Neuronal stem cell (in vitro differentiated cells): ENCODE measurements at regions not wholly inside any gene's neighbourhood (a gene's known extent, or its start where the extent isn't known, plus 50 kb on each side); places are given as distances from the start of the nearest gene placed in this dataset.

Experiments used
- DNase-seq: peaks from one replicate; pipeline ENCODE4 v3.0.0-alpha.2; 2013; ENCODE audit warnings: low spot score
- H2AFZ ChIP-seq: one replicate; pipeline ENCODE4 v1.6.1; 2013; ENCODE audit warnings: mild to moderate bottlenecking, low read length, inconsistent platforms
- H2AK5ac ChIP-seq: 2 replicates; pipeline ENCODE4 v1.6.1; 2013; ENCODE audit warnings: low read depth, mild to moderate bottlenecking, inconsistent platforms, low read length, moderate library complexity, mixed read lengths
- H2BK120ac ChIP-seq: 2 replicates; pipeline ENCODE4 v1.6.1; 2013; ENCODE audit warnings: low read depth, mild to moderate bottlenecking, inconsistent platforms, low read length, moderate library complexity, mixed read lengths
- H2BK12ac ChIP-seq: one replicate; pipeline ENCODE4 v1.6.1; 2013; ENCODE audit warnings: low read length, inconsistent platforms
- H2BK15ac ChIP-seq: 2 replicates; pipeline ENCODE4 v1.6.1; 2013; ENCODE audit warnings: mild to moderate bottlenecking, low read length, inconsistent platforms, mixed read lengths
- H2BK5ac ChIP-seq: one replicate; pipeline ENCODE4 v1.6.1; 2013; ENCODE audit warnings: inconsistent platforms, mild to moderate bottlenecking, low read length, moderate library complexity
- H3K14ac ChIP-seq: one replicate; pipeline ENCODE4 v1.6.1; 2013; ENCODE audit warnings: low read length, inconsistent platforms
- H3K18ac ChIP-seq: 2 replicates; pipeline ENCODE4 v1.6.1; 2013; ENCODE audit warnings: low read length, inconsistent platforms
- H3K23ac ChIP-seq: 2 replicates; pipeline ENCODE4 v1.6.1; 2013; ENCODE audit warnings: low read depth, mild to moderate bottlenecking, mixed read lengths, low read length, inconsistent platforms; ENCODE audit not compliant: poor library complexity
- H3K27ac ChIP-seq: replicated peaks from 3 replicates; pipeline ENCODE4 v1.5.1; 2013; ENCODE audit warnings: low read length, inconsistent platforms
- H3K27me3 ChIP-seq, 3 experiments: 2 replicates each; pipeline ENCODE4 v1.6.1; 2013; ENCODE audit warnings: low read length in 3 of 3, mild to moderate bottlenecking in 2 of 3, inconsistent platforms in 1 of 3, low read depth in 1 of 3, mixed read lengths in 1 of 3, moderate library complexity in 1 of 3; ENCODE audit not compliant: control insufficient read depth in 3 of 3, insufficient read depth in 3 of 3
- H3K36me3 ChIP-seq, 2 donors: replicated peaks in 1 of 2; 2 replicates each; pipeline ENCODE4 v1.6.1; 2013; ENCODE audit warnings: low read length in 2 of 2; ENCODE audit not compliant: control insufficient read depth in 2 of 2, insufficient read depth in 2 of 2
- H3K4ac ChIP-seq: 2 replicates; pipeline ENCODE4 v1.6.1; 2013; ENCODE audit warnings: inconsistent platforms, mild to moderate bottlenecking, low read length, moderate library complexity
- H3K4me1 ChIP-seq, 2 donors: 1 replicate in 1 of 2; 2 replicates in 1 of 2; pipeline ENCODE4 v1.6.1; 2013; ENCODE audit warnings: low read length in 2 of 2, low read depth in 1 of 2; ENCODE audit not compliant: control insufficient read depth in 2 of 2, insufficient read depth in 1 of 2
- H3K4me2 ChIP-seq: one replicate; pipeline ENCODE4 v1.6.1; 2013; ENCODE audit warnings: mild to moderate bottlenecking, low read length, inconsistent platforms; ENCODE audit not compliant: insufficient read depth, poor library complexity, severe bottlenecking
- H3K4me3 ChIP-seq, 2 donors: 2 replicates each; pipeline ENCODE4 v1.5.1; 2013; ENCODE audit warnings: low read length in 2 of 2, mild to moderate bottlenecking in 2 of 2, inconsistent platforms in 1 of 2, moderate library complexity in 1 of 2
- H3K79me1 ChIP-seq: one replicate; pipeline ENCODE4 v1.6.1; 2013; ENCODE audit warnings: low read depth, mild to moderate bottlenecking, inconsistent platforms, low read length, moderate library complexity
- H3K9ac ChIP-seq: one replicate; pipeline ENCODE4 v1.6.1; 2013; ENCODE audit warnings: mild to moderate bottlenecking, low read depth, low read length, inconsistent platforms; ENCODE audit not compliant: poor library complexity
- H3K9me3 ChIP-seq, 2 donors: replicated peaks in 1 of 2; 2 replicates each; pipeline versions ENCODE3 to v1.6.1; 2013; ENCODE audit warnings: low read length in 2 of 2, mild to moderate bottlenecking in 2 of 2, inconsistent platforms in 1 of 2, low read depth in 1 of 2, mixed read lengths in 1 of 2, moderate library complexity in 1 of 2; ENCODE audit not compliant: control insufficient read depth in 2 of 2, insufficient read depth in 1 of 2
- H4K8ac ChIP-seq: one replicate; pipeline ENCODE4 v1.6.1; 2013; ENCODE audit warnings: low read depth, mild to moderate bottlenecking, inconsistent platforms, low read length, moderate library complexity
- H4K91ac ChIP-seq: one replicate; pipeline ENCODE4 v1.6.1; 2013; ENCODE audit warnings: low read length, low read depth, mild to moderate bottlenecking, inconsistent platforms; ENCODE audit not compliant: poor library complexity
- WGBS, 2 donors: extraction: QIAGEN DNeasy Blood & Tissue Kit; methylation state at CpG; one replicate each; pipeline ENCODE4 v1.1.7; 2013; ENCODE audit warnings: missing lambda C conversion rate in 2 of 2, mixed read lengths in 1 of 2; ENCODE audit not compliant: insufficient read length in 2 of 2, insufficient replicate concordance in 1 of 2; ENCODE audit errors: extremely low coverage in 2 of 2; 5-methylcytosine and 5-hydroxymethylcytosine counted together

- no peak overlapping the region for H3K4me3 ChIP-seq
- H3K14ac ChIP-seq = no peak overlapping the region
- no peak for DNase-seq
- WGBS, 2 donors = no CpG with 5 or more reads among the region's 5 CpGs
- H2AK5ac ChIP-seq = no peak overlapping the region
- no peak overlapping the region for H3K4ac ChIP-seq
- H2AFZ ChIP-seq = no peak overlapping the region
- H2BK12ac ChIP-seq = no peak overlapping the region
- H2BK5ac ChIP-seq = no peak overlapping the region
- no peak overlapping the region for H4K91ac ChIP-seq
- H3K9me3 ChIP-seq = no peaks in the 10 kb centered on the region
- H3K23ac ChIP-seq = no peak overlapping the region
- no peaks in the 10 kb centered on the region for H3K36me3 ChIP-seq
- H3K18ac ChIP-seq = no peak overlapping the region
- H3K79me1 ChIP-seq = no peaks in the 10 kb centered on the region
- H4K8ac ChIP-seq = no peak overlapping the region
- no peak overlapping the region for H2BK120ac ChIP-seq
- H3K9ac ChIP-seq = no peak overlapping the region
- no peaks in the 10 kb centered on the region for H3K4me1 ChIP-seq
- no peak overlapping the region for H2BK15ac ChIP-seq
- peaks cover 0 to under 1% (median 0%) of the 10 kb centered on the region in 3 experiments for H3K27me3 ChIP-seq
- H3K4me2 ChIP-seq = no peak overlapping the region
- no peak overlapping the region for H3K27ac ChIP-seq
Measured at GRCh38 chr4:183589461-183590099, 69.4 kb downstream of the RWDD4 start.
